Right renal pelvis (tissue), 4 donors: ENCODE measurements at regions not wholly inside any gene's neighbourhood (a gene's known extent, or its start where the extent isn't known, plus 50 kb on each side); places are given as distances from the start of the nearest gene placed in this dataset.

ENCODE experiments used
- DNase-seq, 4 donors: peaks; one replicate each; pipeline ENCODE4 v3.0.0-alpha.2; 2013; ENCODE audit warnings: low read depth in 4 of 4, low spot score in 3 of 4, missing footprints in 1 of 4

GRCh38 chr3:24740326-24740725 is 245.7 kb upstream of the THRB start:
- DNase-seq, result no peak

GRCh38 chr3:24741506-24741905 is 246.9 kb upstream of the THRB start:
- no peak for DNase-seq

GRCh38 chr3:24748520-24748919 is 253.9 kb upstream of the THRB start:
- DNase-seq, result no peak

GRCh38 chr3:24751020-24751419 is 256.4 kb upstream of the THRB start:
- DNase-seq, result no peak

- DNase-seq, result no peak
Measured at GRCh38 chr3:24756101-24756888, 261.6 kb upstream of the THRB start.

- DNase-seq, result no peak
Measured at GRCh38 chr3:24763393-24763792, 268.7 kb upstream of the THRB start.

GRCh38 chr3:24764236-24764915 is 269.7 kb upstream of the THRB start:
- peak in 1 of 4 donors; percentile 20 for DNase-seq

- no peak for DNase-seq
Measured at GRCh38 chr3:24765399-24765798, 270.7 kb upstream of the THRB start.

- DNase-seq, result no peak
Measured at GRCh38 chr3:24769918-24770317, 275.3 kb upstream of the THRB start.

- DNase-seq, result peak; percentile 57 to 71 (median 64)
Measured at GRCh38 chr3:24773798-24774197, 279.1 kb upstream of the THRB start.

GRCh38 chr3:24780991-24781390 is 286.3 kb upstream of the THRB start:
- no peak for DNase-seq

- no peak for DNase-seq
Measured at GRCh38 chr3:24781454-24781853, 286.8 kb upstream of the THRB start.

GRCh38 chr3:24793896-24794295 is 299.2 kb upstream of the THRB start:
- no peak for DNase-seq

GRCh38 chr3:24802614-24803013 is 308.0 kb upstream of the THRB start:
- DNase-seq, result no peak

GRCh38 chr3:24804095-24804494 is 309.4 kb upstream of the THRB start:
- no peak for DNase-seq

- DNase-seq, result no peak
Measured at GRCh38 chr3:24810881-24811280, 316.2 kb upstream of the THRB start.

- no peak for DNase-seq
Measured at GRCh38 chr3:24812116-24812515, 317.5 kb upstream of the THRB start.

- DNase-seq, result no peak
Measured at GRCh38 chr3:24818055-24818454, 323.4 kb upstream of the THRB start.

GRCh38 chr3:24828011-24828410 is 333.4 kb upstream of the THRB start:
- DNase-seq, result no peak

- DNase-seq, result no peak
Measured at GRCh38 chr3:24828551-24828950, 333.9 kb upstream of the THRB start.

- peak; percentile 31 to 58 (median 36) for DNase-seq
Measured at GRCh38 chr3:24829011-24829581, 334.4 kb upstream of the THRB start.
